HL-60 (cell line): ENCODE measurements at regions not wholly inside any gene's neighbourhood (a gene's known extent, or its start where the extent isn't known, plus 50 kb on each side); places are given as distances from the start of the nearest gene placed in this dataset.

Experiments
- CTCF ChIP-seq: IDR thresholded peaks from one replicate; pipeline ENCODE4 v1.5.1; 2011; ENCODE audit warnings: low read length, control low read depth, inconsistent platforms; ENCODE audit not compliant: insufficient read depth
- POLR2AphosphoS5 ChIP-seq: IDR thresholded peaks from 2 replicates; pipeline ENCODE4 v1.6.1; 2012; ENCODE audit warnings: low read depth

- no peak for TF ChIP-seq CTCF
- TF ChIP-seq POLR2AphosphoS5, result no peak
These were observed 124.9 kb upstream of the GAP43 start for GRCh38 chr3:115498421-115498820.
